ENCODE measurements at regions not wholly inside any gene's neighbourhood (a gene's known extent, or its start where the extent isn't known, plus 50 kb on each side); places are given as distances from the start of the nearest gene placed in this dataset.

DNA sequence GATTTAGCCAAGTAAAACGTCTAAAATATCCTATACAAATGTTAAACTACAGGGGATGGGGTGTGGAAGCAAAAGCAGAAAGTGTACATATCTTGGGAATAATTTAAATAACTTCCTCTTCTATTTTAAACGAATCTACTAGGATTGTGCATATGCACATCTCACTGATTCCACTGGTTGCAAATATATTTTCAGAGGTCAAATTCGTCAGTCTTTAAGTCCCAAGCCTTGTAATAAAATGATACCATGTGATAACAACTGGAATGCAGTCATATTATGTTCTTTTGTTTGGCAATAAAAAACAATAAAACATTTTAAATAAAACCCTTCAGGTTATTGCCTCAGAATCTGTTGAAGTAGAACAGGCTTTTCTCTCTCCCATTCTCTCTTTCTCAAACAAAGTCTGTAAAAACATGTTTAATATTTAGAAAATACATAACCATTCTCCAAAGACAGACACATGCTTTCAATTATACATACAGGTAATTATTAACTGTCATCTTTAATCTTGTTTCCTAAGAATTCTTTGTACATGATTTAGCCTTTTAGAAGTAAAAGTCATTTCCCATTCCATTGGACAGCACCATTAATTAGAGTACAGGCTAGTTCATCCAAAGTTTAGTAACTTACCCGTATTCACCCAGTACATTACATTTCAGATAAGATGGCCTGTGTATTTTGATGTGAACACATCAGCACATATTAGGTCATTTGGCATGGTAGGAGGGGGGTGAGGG lies 421.1 kb downstream of the PCDH7 start:
- CTCF ChIA-PET (ENCODE audit: partially characterized antibody): no interaction called here
- FAIRE-seq: no peak

More for the DNA sequence above, 421.1 kb downstream of the PCDH7 start:
- Histone ChIP-seq H3K27ac (ENCODE audit: low read depth, low read length) (no peak overlapping the region), H3K36me3 (ENCODE audit: control insufficient read depth in 2 of 4, insufficient read depth in 4 of 4, low read length in 3 of 4) (no peaks in the 10 kb centered on the region), H3K4me2 (ENCODE audit: insufficient read depth in 1 of 2, low read depth in 2 of 2, low read length in 2 of 2) (no peak overlapping the region), H2BK15ac (ENCODE audit: low read length) (no peak overlapping the region), H3K9me3 (ENCODE audit: insufficient read depth in 2 of 2, low read depth in 1 of 2, low read length in 1 of 2) (no peaks in the 10 kb centered on the region), H4K20me1 (replicated peaks in 1 of 2; ENCODE audit: control insufficient read depth in 1 of 2, insufficient read depth in 2 of 2, low read length in 2 of 2) (no peaks in the 10 kb centered on the region), H3K4me3 (ENCODE audit: extremely low read depth in 1 of 4, insufficient read depth in 2 of 4, low read depth in 3 of 4, low read length in 4 of 4) (no peak overlapping the region), H3K14ac (ENCODE audit: insufficient read length) (no peak overlapping the region), H3K23ac (ENCODE audit: insufficient read length) (no peak overlapping the region), H2BK12ac (ENCODE audit: low read depth, low read length) (no peak overlapping the region), H3K56ac (replicated peaks; ENCODE audit: insufficient read length, low read depth, low read length) (no peak overlapping the region), H4K91ac (replicated peaks; ENCODE audit: insufficient read length, low read length) (no peak overlapping the region), H3K79me2 (ENCODE audit: control insufficient read depth in 1 of 2, insufficient read depth in 2 of 2, low read length in 2 of 2) (no peaks in the 10 kb centered on the region), H2BK20ac (ENCODE audit: low read length) (no peak overlapping the region), H2AK5ac (ENCODE audit: low read depth, low read length) (no peak overlapping the region), H2AFZ (ENCODE audit: low read length) (no peak overlapping the region), H3K18ac (ENCODE audit: extremely low read depth, low read length) (no peak overlapping the region), H2BK120ac (replicated peaks; ENCODE audit: low read depth, low read length) (no peak overlapping the region), H3K4ac (replicated peaks; ENCODE audit: insufficient read length, low read depth, low read length) (no peak overlapping the region), H4K8ac (ENCODE audit: extremely low read depth, insufficient read depth, low read length) (no peak overlapping the region), H3K27me3 (replicated peaks in 1 of 4; ENCODE audit: control insufficient read depth in 3 of 4, extremely low read depth in 1 of 4, insufficient read depth in 3 of 4, low read length in 3 of 4) (no peaks in the 10 kb centered on the region), H3K4me1 (replicated peaks in 1 of 4; ENCODE audit: control insufficient read depth in 3 of 4, insufficient read depth in 4 of 4, low read length in 3 of 4) (peaks cover 0 to under 1% (median 0%) of the 10 kb centered on the region in 4 experiments; a peak in 1 of 7 replicates), H2BK5ac (ENCODE audit: low read depth, low read length) (no peak overlapping the region), H3K9ac (replicated peaks in 1 of 4; ENCODE audit: extremely low read depth in 1 of 4, low read depth in 3 of 4, low read length in 3 of 4) (no peak overlapping the region), H3K79me1 (ENCODE audit: low read depth, low read length) (no peaks in the 10 kb centered on the region), H3K23me2 (ENCODE audit: low read depth, low read length) (no peaks in the 10 kb centered on the region), H4K5ac (ENCODE audit: insufficient read length, low read depth, low read length) (no peak overlapping the region)
- no peak for DNase-seq (ENCODE audit: low read depth in 1 of 2, low spot score in 2 of 2)
- TF ChIP-seq TEAD4 (IDR thresholded peaks at IDR 0.05; ENCODE audit: low read depth, low read length) (no peak), SIRT6 (IDR thresholded peaks at IDR 0.05; ENCODE audit: low read length) (no peak), NRF1 (IDR thresholded peaks at IDR 0.05; ENCODE audit: low read depth, low read length) (no peak), POU5F1 (IDR thresholded peaks at IDR 0.05; ENCODE audit: low read depth, low read length) (no peak), TAF1 (IDR thresholded peaks at IDR 0.05; ENCODE audit: low read depth, low read length) (no peak), EZH2 (IDR thresholded peaks at IDR 0.05; ENCODE audit: low read depth, low read length, severe bottlenecking) (no peak), ZNF274 (IDR thresholded peaks at IDR 0.05; ENCODE audit: borderline replicate concordance, extremely low read depth, low read length) (no peak), KDM1A (IDR thresholded peaks at IDR 0.05; ENCODE audit: borderline replicate concordance, low read length) (no peak)
- TF ChIP-seq, protein P1, sequence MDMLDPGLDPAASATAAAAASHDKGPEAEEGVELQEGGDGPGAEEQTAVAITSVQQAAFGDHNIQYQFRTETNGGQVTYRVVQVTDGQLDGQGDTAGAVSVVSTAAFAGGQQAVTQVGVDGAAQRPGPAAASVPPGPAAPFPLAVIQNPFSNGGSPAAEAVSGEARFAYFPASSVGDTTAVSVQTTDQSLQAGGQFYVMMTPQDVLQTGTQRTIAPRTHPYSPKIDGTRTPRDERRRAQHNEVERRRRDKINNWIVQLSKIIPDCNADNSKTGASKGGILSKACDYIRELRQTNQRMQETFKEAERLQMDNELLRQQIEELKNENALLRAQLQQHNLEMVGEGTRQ (IDR thresholded peaks at IDR 0.05; ENCODE audit: low read length): no peak
- TF ChIP-seq, protein P2, sequence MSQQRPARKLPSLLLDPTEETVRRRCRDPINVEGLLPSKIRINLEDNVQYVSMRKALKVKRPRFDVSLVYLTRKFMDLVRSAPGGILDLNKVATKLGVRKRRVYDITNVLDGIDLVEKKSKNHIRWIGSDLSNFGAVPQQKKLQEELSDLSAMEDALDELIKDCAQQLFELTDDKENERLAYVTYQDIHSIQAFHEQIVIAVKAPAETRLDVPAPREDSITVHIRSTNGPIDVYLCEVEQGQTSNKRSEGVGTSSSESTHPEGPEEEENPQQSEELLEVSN (IDR thresholded peaks at IDR 0.05): no peak
- WGBS, 2 experiments (ENCODE audit: extremely low coverage in 1 of 2, insufficient coverage in 1 of 2, insufficient read length in 1 of 2, insufficient replicate concordance in 2 of 2, low coverage in 1 of 2, low lambda C conversion rate in 2 of 2, missing lambda C conversion rate in 1 of 2): 89% methylated on average over 4 of the region's 4 CpGs; no CpG with 5 or more reads in 1 of the 2 experiments
- POLR2A ChIA-PET (ENCODE audit: partially characterized antibody): no interaction called here
